Activated T-helper 1 cell treated with anti-CD3 and anti-CD28 coated beads, Interleukin-12 subunit alpha, Interleukin-12 subunit beta, Interleukin-2, Interleukin-4 antibody, amounts not matched to agents 30 ng/mL and 10 ng/mL and 1 ng/mL, durations not matched to agents 14 hours and 24 hours and 36 hours (primary cell): ENCODE measurements at regions not wholly inside any gene's neighbourhood (a gene's known extent, or its start where the extent isn't known, plus 50 kb on each side); places are given as distances from the start of the nearest gene placed in this dataset.

ENCODE experiments used
- DNase-seq: peaks from one replicate; pipeline ENCODE4 v3.0.0; 2021; ENCODE audit warnings: low spot score
- H3K27ac Mint-ChIP-seq: one replicate; pipeline ENCODE4 v1.8.0; 2021; ENCODE audit warnings: mild to moderate bottlenecking, mixed read lengths
- H3K27me3 Mint-ChIP-seq: one replicate; pipeline ENCODE4 v1.8.0; 2022; ENCODE audit warnings: mild to moderate bottlenecking, moderate library complexity, mixed read lengths; ENCODE audit not compliant: insufficient read depth
- H3K36me3 Mint-ChIP-seq: one replicate; pipeline ENCODE4 v1.8.0; 2021; ENCODE audit warnings: low read depth, mixed read lengths
- H3K4me1 Mint-ChIP-seq: one replicate; pipeline ENCODE4 v1.8.0; 2021; ENCODE audit warnings: low read depth, mixed read lengths
- H3K4me3 Mint-ChIP-seq: one replicate; pipeline ENCODE4 v1.8.0; 2021; ENCODE audit warnings: mild to moderate bottlenecking, moderate library complexity, mixed read lengths
- H3K9me3 Mint-ChIP-seq: one replicate; pipeline ENCODE4 v1.8.0; 2021; ENCODE audit warnings: mixed read lengths
- intact Hi-C: fragments of 100-400 bp; cut with micrococcal nuclease; formaldehyde crosslinking; loops from one replicate; pipeline ENCODE4 v1.15.1; 2024

DNA sequence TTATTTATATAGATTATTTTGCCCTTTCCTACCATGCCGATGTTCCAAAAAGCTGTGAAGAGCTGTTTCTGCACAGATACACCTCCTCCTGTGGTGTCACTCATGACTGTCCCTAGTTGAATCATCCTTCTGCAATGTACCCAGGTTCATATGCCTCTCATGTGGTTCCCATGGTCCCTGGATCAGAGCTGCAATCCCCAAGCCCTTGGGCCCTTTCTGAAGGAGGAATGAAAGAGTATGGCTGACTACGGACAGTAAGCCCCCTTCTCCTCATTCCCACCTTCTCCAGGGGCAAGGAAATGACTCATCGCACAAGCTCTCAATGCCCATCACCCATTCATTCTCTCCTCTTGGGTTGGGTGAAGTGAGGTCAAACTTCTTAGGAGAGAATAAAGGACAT, 63.9 kb upstream of the ACVR1 start:
- no peaks in the 10 kb centered on the region for H3K36me3 Mint-ChIP-seq
- no peak for DNase-seq
- H3K27ac Mint-ChIP-seq: no peak overlapping the region
- no peaks in the 10 kb centered on the region for H3K27me3 Mint-ChIP-seq
- intact Hi-C loops: no loop called here
- H3K4me1 Mint-ChIP-seq: no peaks in the 10 kb centered on the region
- H3K9me3 Mint-ChIP-seq: no peaks in the 10 kb centered on the region
- H3K4me3 Mint-ChIP-seq: no peak overlapping the region

DNA sequence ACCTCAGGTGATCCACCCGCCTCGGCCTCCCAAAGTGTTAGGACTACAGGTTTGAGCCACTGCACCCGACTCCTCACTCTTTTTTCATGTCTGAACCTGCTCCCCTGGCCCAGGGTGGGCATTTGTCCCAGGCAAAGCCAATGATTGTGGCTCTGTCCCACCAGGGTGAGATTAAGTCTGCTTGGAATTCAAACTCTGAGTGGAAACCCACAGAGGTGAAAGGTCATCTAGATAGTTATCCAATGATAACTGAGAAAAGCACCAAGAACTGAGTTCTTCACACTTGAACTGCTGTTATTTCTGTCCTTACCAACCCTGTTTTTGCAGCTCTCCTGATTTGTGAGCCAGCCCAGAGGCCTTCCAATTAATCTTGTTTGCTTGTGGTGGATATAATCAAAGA, 62.4 kb upstream of the ACVR1 start:
- Mint-ChIP-seq H3K4me3 (no peak overlapping the region), H3K4me1 (no peaks in the 10 kb centered on the region), H3K27me3 (no peaks in the 10 kb centered on the region), H3K9me3 (no peaks in the 10 kb centered on the region), H3K36me3 (no peaks in the 10 kb centered on the region), H3K27ac (no peak overlapping the region)
- intact Hi-C loops: no loop called here
- no peak for DNase-seq

DNA sequence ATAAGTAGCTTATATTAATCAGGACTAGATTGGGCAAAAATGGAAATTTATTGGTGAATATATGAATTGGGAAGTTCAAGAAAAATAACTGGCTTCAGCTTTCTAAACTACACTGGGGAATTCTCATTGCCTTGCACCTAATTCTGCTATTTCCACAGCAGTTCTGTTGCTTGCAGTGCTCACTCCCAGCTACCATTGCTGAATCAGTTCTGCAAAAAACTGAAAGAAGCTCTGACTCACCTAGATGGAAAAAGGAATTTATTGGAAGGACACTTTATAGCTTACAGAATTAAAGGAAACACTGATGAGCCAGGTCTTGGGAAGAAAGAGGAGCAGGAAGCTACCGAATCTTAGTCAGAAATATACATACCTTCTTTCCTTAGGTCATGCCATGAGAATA, 60.3 kb upstream of the ACVR1 start:
- H3K27me3 Mint-ChIP-seq: no peaks in the 10 kb centered on the region
- intact Hi-C loops: no loop called here
- no peak overlapping the region for H3K27ac Mint-ChIP-seq
- no peaks in the 10 kb centered on the region for H3K4me1 Mint-ChIP-seq
- no peak overlapping the region for H3K4me3 Mint-ChIP-seq
- no peak for DNase-seq
- no peaks in the 10 kb centered on the region for H3K36me3 Mint-ChIP-seq
- H3K9me3 Mint-ChIP-seq: no peaks in the 10 kb centered on the region

DNA sequence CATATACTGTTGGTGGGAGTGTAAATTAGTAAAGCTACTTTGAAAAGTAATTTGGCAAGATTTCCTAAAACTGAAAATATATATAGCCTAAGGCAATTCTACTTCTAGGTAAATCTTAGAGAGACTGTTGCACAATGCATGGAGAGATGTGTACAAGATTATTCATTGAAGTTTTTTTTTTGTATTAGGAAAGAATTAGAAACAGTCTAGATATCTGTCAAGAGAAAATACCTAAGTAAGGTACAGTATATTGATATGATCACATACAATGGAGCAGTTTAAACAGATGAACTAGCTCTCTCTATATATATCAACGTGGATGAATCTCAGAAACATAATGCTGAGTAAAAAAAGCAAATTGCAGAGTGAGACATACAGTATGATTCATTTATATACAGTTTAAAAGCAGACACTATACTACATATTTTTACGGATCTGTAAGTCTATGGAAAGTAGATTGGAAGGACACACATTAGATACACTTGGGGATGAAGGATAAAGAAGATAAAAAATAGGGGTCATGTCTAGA, 59.3 kb upstream of the ACVR1 start:
- no peak overlapping the region for H3K27ac Mint-ChIP-seq
- no peaks in the 10 kb centered on the region for H3K27me3 Mint-ChIP-seq
- H3K9me3 Mint-ChIP-seq: no peaks in the 10 kb centered on the region
- no peak for DNase-seq
- no peaks in the 10 kb centered on the region for H3K4me1 Mint-ChIP-seq
- no peaks in the 10 kb centered on the region for H3K36me3 Mint-ChIP-seq
- H3K4me3 Mint-ChIP-seq: no peak overlapping the region
- intact Hi-C loops: no loop called here

DNA sequence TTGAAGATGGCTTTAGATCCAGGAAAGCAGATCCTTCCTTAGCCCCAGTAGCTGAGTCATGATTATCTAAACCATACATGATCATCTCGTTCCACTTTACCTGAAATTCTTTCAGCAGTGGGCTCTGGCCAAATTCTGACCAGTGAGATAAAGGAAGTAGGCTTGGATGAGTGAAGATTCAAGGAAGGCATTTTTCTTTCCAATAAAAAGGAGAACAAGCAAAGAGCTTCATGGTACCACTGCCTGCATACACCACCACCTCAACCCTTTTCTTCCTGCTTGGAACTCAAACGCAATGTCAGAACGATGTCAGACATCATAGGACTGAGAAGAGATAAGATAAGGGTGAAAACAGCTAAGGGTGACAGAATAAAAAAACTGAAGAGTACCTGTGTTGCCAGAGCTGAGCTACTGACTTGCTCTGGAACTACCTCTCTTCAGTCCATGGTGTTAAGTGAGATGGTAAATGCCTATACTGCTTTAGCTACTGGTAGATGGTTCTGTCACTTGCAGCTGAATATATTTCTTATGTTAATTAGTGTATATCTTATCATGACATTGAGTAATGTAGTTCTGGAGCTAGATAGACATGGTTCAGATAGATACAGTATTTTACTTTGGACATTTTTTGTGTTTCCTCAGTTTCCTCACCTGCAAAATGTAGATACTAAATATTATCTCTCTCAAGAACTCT, 58.7 kb upstream of the ACVR1 start:
- Mint-ChIP-seq H3K27ac (no peak overlapping the region), H3K27me3 (no peaks in the 10 kb centered on the region), H3K9me3 (no peaks in the 10 kb centered on the region), H3K4me3 (no peak overlapping the region), H3K36me3 (no peaks in the 10 kb centered on the region), H3K4me1 (no peaks in the 10 kb centered on the region)
- no peak for DNase-seq
- intact Hi-C loops: no loop called here

DNA sequence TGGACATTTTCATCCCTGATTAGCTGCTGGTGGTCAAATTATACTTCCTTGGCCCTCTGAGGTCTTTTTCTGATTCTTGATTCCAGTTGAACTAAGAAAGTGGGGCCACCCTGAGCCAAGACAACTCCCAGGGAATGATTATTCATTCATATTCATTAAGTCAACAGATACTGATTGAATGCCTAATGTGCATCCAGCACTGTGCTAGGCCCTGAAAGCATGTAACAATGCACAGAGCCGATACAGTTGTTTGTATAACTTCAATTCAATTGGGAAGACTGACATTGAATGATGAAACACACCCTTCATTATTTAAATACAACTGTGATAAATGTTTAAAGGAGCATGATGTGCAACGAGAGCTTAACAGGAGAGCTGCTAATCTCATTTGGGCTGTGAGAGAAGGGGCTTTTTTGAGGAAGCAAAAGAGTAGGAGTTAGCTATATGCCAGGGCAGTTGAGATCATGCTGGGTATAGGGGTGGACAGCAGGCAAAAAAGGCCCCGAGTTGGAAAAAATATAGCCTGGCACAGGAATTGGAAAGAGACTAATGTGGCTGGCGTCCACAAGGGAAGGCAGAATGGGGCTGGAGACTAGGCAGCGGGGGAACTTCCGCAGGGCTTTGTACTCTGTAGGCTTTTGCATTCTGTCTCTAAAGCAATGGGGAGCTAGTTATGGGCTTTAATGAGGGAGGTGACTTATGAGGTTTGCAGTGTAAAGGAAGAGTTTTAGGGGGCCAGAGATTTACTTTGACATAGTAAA, 57.2 kb upstream of the ACVR1 start:
- no peak overlapping the region for H3K27ac Mint-ChIP-seq
- no peaks in the 10 kb centered on the region for H3K4me1 Mint-ChIP-seq
- no peaks in the 10 kb centered on the region for H3K9me3 Mint-ChIP-seq
- H3K4me3 Mint-ChIP-seq: no peak overlapping the region
- intact Hi-C loops: no loop called here
- no peaks in the 10 kb centered on the region for H3K27me3 Mint-ChIP-seq
- DNase-seq: no peak
- no peaks in the 10 kb centered on the region for H3K36me3 Mint-ChIP-seq

DNA sequence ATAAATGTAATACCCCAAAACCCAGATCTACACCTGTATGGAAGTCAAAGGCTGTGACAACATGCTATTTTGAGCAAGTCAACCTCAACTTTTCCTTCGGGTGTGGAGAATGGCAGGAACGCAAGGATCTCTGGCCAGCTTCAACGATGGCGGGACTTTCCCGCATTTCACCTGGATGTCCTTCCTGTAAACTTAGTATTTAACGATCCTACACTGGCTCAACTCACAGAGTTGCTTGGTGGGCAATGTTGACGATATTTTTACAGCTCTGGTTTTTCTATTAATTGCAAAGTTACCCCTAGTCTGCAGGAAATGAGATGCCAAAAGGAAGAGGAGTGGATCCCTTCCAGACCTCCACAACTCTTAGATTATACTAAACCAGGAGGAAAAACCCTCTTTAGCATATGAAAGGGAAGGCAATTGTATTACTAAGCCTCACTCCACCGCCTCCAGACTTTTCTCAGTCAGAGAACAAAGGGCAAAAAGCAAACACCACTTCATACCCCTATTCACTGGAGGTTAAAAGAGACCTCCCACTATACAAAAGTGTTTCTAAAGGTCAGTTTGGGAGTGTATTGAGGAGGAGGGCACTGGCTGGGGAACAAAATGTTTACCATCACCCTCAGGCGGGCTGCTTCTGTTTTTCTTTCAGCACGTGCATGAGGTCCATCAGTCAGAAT, 56.5 kb upstream of the ACVR1 start:
- H3K36me3 Mint-ChIP-seq: no peaks in the 10 kb centered on the region
- no peak for DNase-seq
- H3K27me3 Mint-ChIP-seq: no peaks in the 10 kb centered on the region
- no peaks in the 10 kb centered on the region for H3K9me3 Mint-ChIP-seq
- H3K27ac Mint-ChIP-seq: no peak overlapping the region
- H3K4me3 Mint-ChIP-seq: no peak overlapping the region
- intact Hi-C loops: no loop called here
- H3K4me1 Mint-ChIP-seq: no peaks in the 10 kb centered on the region

DNA sequence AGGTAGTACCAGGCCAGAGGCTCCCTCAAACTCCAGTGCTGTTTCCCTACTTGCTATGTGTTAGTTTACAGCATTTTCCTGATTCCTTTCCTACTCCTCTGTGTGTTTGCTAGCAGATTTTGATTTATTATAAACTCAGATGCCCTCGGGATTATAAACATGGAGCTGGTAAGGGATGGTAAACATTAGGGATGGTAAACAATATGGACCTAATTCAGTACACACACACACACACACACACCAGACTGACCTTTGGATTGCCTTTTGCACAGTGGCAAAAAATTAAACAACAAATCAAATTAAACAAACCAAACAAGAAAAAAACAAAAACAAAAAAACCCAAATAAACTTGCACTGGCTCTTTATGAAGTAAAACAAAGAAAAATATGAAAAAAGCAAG, 55.4 kb upstream of the ACVR1 start:
- H3K4me1 Mint-ChIP-seq: no peaks in the 10 kb centered on the region
- no peak for DNase-seq
- intact Hi-C loops: no loop called here
- H3K36me3 Mint-ChIP-seq: no peaks in the 10 kb centered on the region
- H3K9me3 Mint-ChIP-seq: no peaks in the 10 kb centered on the region
- H3K27me3 Mint-ChIP-seq: no peaks in the 10 kb centered on the region
- H3K27ac Mint-ChIP-seq: no peak overlapping the region
- no peak overlapping the region for H3K4me3 Mint-ChIP-seq

DNA sequence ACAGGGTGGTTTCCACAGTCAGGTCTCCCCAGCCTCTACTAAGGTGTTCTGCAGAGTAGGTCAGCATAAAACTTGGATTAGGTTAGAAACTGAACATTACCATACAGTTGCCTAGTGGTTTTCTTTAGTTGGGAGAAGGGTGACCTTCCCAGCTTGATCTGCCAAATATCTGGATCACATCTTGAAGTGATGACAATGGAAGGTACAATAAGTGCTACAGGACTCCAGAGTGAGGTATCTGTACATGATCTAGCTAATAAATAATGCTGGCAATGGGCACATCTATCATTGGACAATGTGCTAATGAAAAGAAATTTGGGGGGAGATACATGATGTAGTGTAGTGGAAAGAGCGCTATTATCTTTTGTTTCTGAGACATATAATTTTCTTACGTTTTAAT, 54.6 kb upstream of the ACVR1 start:
- Mint-ChIP-seq H3K4me3 (no peak overlapping the region), H3K27me3 (no peaks in the 10 kb centered on the region), H3K4me1 (no peaks in the 10 kb centered on the region), H3K36me3 (no peaks in the 10 kb centered on the region), H3K27ac (no peak overlapping the region), H3K9me3 (no peaks in the 10 kb centered on the region)
- intact Hi-C loops: no loop called here
- DNase-seq: no peak

DNA sequence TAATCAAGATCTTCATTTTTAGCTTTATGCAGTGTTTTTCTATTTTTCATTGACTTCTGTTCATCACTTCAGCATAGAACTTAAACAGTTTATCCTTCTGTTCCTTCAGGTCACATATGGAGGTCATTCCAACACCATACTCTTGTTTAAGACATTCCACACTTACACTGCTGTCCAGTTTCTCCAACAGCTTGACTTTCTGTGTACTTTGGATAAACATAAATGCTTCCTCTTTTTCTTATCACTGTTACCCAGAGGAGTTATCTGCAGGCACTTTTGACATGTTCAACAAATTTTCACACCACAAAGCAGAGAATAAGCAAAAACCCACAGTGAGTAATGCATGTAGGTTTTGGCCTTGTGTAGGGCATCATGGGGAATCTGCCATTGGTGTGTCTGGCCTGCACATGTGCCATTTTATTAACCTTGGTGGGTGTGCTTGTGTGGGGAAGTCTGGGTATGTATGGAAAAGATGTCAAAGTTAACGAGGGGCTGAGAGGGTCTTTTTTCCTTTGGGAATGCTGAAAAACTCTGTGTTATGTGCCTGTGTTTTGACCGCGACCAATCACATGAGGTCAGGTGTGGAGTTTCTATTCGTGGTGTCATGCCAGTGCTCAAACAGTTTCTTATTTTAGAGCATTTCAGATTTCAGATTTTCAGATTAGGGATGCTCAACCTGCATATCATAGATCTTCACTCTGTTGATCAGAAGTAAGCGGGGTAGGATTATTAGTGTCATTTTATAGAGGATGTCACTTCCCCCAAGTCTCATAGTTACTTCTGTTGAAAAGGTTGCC, 53.9 kb upstream of the ACVR1 start:
- Mint-ChIP-seq H3K9me3 (no peaks in the 10 kb centered on the region), H3K27ac (no peak overlapping the region), H3K4me3 (no peak overlapping the region), H3K27me3 (no peaks in the 10 kb centered on the region), H3K36me3 (no peaks in the 10 kb centered on the region), H3K4me1 (no peaks in the 10 kb centered on the region)
- intact Hi-C loops: no loop called here
- no peak for DNase-seq

DNA sequence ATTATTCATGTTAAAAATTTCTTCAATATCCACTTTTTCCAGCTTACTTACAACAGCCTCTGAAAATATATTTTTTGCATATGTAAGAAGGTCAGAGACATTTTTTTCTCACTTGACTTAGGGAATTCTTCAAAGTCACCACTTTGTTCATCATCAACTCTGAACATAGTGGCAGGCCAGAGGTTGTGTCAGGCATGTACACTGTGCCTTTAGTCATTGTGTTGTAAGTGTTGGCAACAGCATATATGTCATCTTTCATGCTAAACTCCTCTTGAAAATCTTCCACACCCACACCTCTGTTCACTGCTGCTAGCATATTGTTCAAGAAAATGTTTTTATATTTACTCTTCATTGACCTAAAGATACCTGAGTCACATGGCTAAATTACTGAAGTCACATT, 52.2 kb upstream of the ACVR1 start:
- Mint-ChIP-seq H3K36me3 (no peaks in the 10 kb centered on the region), H3K27ac (no peak overlapping the region)

DNA sequence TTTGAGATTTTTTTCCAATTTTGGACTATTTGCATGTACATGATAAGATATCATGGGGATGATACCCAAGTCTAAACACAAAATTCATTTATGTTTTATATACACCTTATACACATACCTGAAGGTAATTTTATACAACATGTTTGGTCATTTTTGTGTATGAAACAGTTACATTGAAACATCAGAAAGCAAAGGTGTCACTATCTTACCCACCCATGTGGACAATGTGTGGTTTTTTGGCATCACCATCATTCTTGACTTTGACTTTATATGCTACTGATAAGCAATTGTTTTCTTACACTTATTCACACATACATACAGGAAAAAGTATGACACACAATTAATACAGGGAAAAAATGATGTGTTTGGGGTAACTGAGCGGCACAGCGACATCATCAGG, 51.0 kb upstream of the ACVR1 start:
- no peak for DNase-seq
- Mint-ChIP-seq H3K27ac (no peak overlapping the region), H3K27me3 (peaks cover 2% of the 10 kb centered on the region), H3K4me3 (no peak overlapping the region), H3K9me3 (no peaks in the 10 kb centered on the region), H3K4me1 (no peaks in the 10 kb centered on the region), H3K36me3 (no peaks in the 10 kb centered on the region)
- intact Hi-C loops: no loop called here

More for the DNA sequence above, 52.2 kb upstream of the ACVR1 start:
- Mint-ChIP-seq H3K4me3 (no peak overlapping the region), H3K9me3 (no peaks in the 10 kb centered on the region), H3K27me3 (peaks cover 2% of the 10 kb centered on the region), H3K4me1 (no peaks in the 10 kb centered on the region)
- intact Hi-C loops: no loop called here
- no peak for DNase-seq
